ENCODE measurements at regions not wholly inside any gene's neighbourhood (a gene's known extent, or its start where the extent isn't known, plus 50 kb on each side); places are given as distances from the start of the nearest gene placed in this dataset.

GRCh38 chr15:62450061-62450460 is 285.0 kb upstream of the C2CD4B start:
- no peaks in the 10 kb centered on the region for H3K4me1 ChIP-seq (replicated peaks; ENCODE audit: insufficient read depth)
- H3K27me3 ChIP-seq (ENCODE audit: insufficient read depth, low read depth) = no peaks in the 10 kb centered on the region
- no peak for DNase-seq
- H3K4me2 ChIP-seq = no peak overlapping the region
- no peak overlapping the region for H2AFZ ChIP-seq
- no peaks in the 10 kb centered on the region; the same call in 1 of the 2 replicates for H3F3A ChIP-seq (ENCODE audit: insufficient read depth, low read depth)
- intact Hi-C loops (cut with micrococcal nuclease; ENCODE audit: unreplicated experiment) = no loop called here
- H3K36me3 ChIP-seq (ENCODE audit: low read depth) = no peaks in the 10 kb centered on the region
- H3K9me3 ChIP-seq (ENCODE audit: insufficient read depth, low read depth) = no peaks in the 10 kb centered on the region
- ChIA-PET CTCF (no interaction called here), POLR2A (ENCODE audit: unreplicated experiment) (interaction anchor here (0.5 kb wide), 1 partner anchor 120 kb away, joined by 3 read pairs; no protein-coding TSS in a partner anchor)
- no peak overlapping the region for H3K27ac ChIP-seq
- H3K9me2 ChIP-seq (ENCODE audit: insufficient read depth) = no peaks in the 10 kb centered on the region
- no peaks in the 10 kb centered on the region for H4K20me1 ChIP-seq (ENCODE audit: insufficient read depth)
- BruUV-seq (replicated peaks) = no TSS peak
- no peaks in the 10 kb centered on the region for H3K79me2 ChIP-seq (ENCODE audit: low read depth)
- H3K4me3 ChIP-seq = no peak overlapping the region
- no peak for TF ChIP-seq EZH2 (IDR thresholded peaks at IDR 0.05; ENCODE audit: low read depth)
- no peak for TF ChIP-seq CTCF (conservative IDR thresholded peaks at IDR 0.05)

GRCh38 chr15:62452026-62452425 is 286.9 kb upstream of the C2CD4B start:
- no TSS peak for BruUV-seq (replicated peaks)
- Histone ChIP-seq H3K4me3 (no peak overlapping the region), H3K9me2 (ENCODE audit: insufficient read depth) (no peaks in the 10 kb centered on the region), H3K9me3 (ENCODE audit: insufficient read depth, low read depth) (no peaks in the 10 kb centered on the region), H3F3A (ENCODE audit: insufficient read depth, low read depth) (no peaks in the 10 kb centered on the region), H2AFZ (no peak overlapping the region), H4K20me1 (ENCODE audit: insufficient read depth) (no peaks in the 10 kb centered on the region), H3K27me3 (ENCODE audit: insufficient read depth, low read depth) (no peaks in the 10 kb centered on the region), H3K4me1 (replicated peaks; ENCODE audit: insufficient read depth) (no peaks in the 10 kb centered on the region), H3K4me2 (no peak overlapping the region), H3K36me3 (ENCODE audit: low read depth) (no peaks in the 10 kb centered on the region), H3K79me2 (ENCODE audit: low read depth) (no peaks in the 10 kb centered on the region), H3K27ac (no peak overlapping the region)
- CTCF ChIA-PET = interaction anchor here (0.6 kb wide), 1 partner anchor 597 kb away, joined by 3 read pairs; no protein-coding TSS in a partner anchor
- no peak for TF ChIP-seq EZH2 (IDR thresholded peaks at IDR 0.05; ENCODE audit: low read depth)
- no peak for TF ChIP-seq CTCF (conservative IDR thresholded peaks at IDR 0.05)
- intact Hi-C loops (cut with micrococcal nuclease; ENCODE audit: unreplicated experiment) = no loop called here
- POLR2A ChIA-PET (ENCODE audit: unreplicated experiment) = no interaction called here
- DNase-seq = no peak

GRCh38 chr15:62452667-62453066 is 287.6 kb upstream of the C2CD4B start:
- H3K9me3 ChIP-seq (ENCODE audit: insufficient read depth, low read depth) = no peaks in the 10 kb centered on the region
- H3K36me3 ChIP-seq (ENCODE audit: low read depth) = no peaks in the 10 kb centered on the region
- no peak for DNase-seq
- no peaks in the 10 kb centered on the region for H3K79me2 ChIP-seq (ENCODE audit: low read depth)
- H3K4me1 ChIP-seq (replicated peaks; ENCODE audit: insufficient read depth) = no peaks in the 10 kb centered on the region
- no peak overlapping the region for H3K4me2 ChIP-seq
- intact Hi-C loops (cut with micrococcal nuclease; ENCODE audit: unreplicated experiment) = no loop called here
- H3K27ac ChIP-seq = no peak overlapping the region
- no peak overlapping the region for H2AFZ ChIP-seq
- TF ChIP-seq CTCF (conservative IDR thresholded peaks at IDR 0.05) = no peak
- no peak for TF ChIP-seq EZH2 (IDR thresholded peaks at IDR 0.05; ENCODE audit: low read depth)
- POLR2A ChIA-PET (ENCODE audit: unreplicated experiment) = no interaction called here
- H4K20me1 ChIP-seq (ENCODE audit: insufficient read depth) = no peaks in the 10 kb centered on the region
- H3K9me2 ChIP-seq (ENCODE audit: insufficient read depth) = no peaks in the 10 kb centered on the region
- BruUV-seq (replicated peaks) = no TSS peak
- H3K27me3 ChIP-seq (ENCODE audit: insufficient read depth, low read depth) = no peaks in the 10 kb centered on the region
- H3K4me3 ChIP-seq = no peak overlapping the region
- H3F3A ChIP-seq (ENCODE audit: insufficient read depth, low read depth) = no peaks in the 10 kb centered on the region
- CTCF ChIA-PET = no interaction called here
